Muscle layer of duodenum (tissue), 2 donors: ENCODE measurements at regions not wholly inside any gene's neighbourhood (a gene's known extent, or its start where the extent isn't known, plus 50 kb on each side); places are given as distances from the start of the nearest gene placed in this dataset.

Experiments used
- H3K27ac ChIP-seq: one replicate; pipeline ENCODE4 v1.7.0; 2013; ENCODE audit warnings: mild to moderate bottlenecking, low read length
- H3K27me3 ChIP-seq: one replicate; pipeline ENCODE4 v1.7.0; 2013; ENCODE audit warnings: low read depth, mild to moderate bottlenecking, control low read depth, low read length
- H3K36me3 ChIP-seq, 2 donors: one replicate each; pipeline ENCODE4 v1.7.0; 2013; ENCODE audit warnings: low read length in 2 of 2, control low read depth in 1 of 2, mild to moderate bottlenecking in 1 of 2; ENCODE audit not compliant: insufficient read depth in 2 of 2, control insufficient read depth in 1 of 2
- H3K4me1 ChIP-seq, 2 donors: one replicate each; pipeline ENCODE4 v1.7.0; 2013; ENCODE audit warnings: low read length in 2 of 2, mild to moderate bottlenecking in 2 of 2, control low read depth in 1 of 2, moderate library complexity in 1 of 2; ENCODE audit not compliant: insufficient read depth in 2 of 2, control insufficient read depth in 1 of 2
- H3K4me3 ChIP-seq, 2 donors: one replicate each; pipeline ENCODE4 v1.7.0; 2013; ENCODE audit warnings: low read length in 2 of 2, low read depth in 1 of 2, mild to moderate bottlenecking in 1 of 2
- H3K9me3 ChIP-seq, 2 donors: one replicate each; pipeline ENCODE4 v1.7.0; 2013; ENCODE audit warnings: low read length in 2 of 2, control low read depth in 1 of 2, mild to moderate bottlenecking in 1 of 2; ENCODE audit not compliant: control insufficient read depth in 1 of 2
- donor health status: healthy.

- no peaks in the 10 kb centered on the region for H3K36me3 ChIP-seq
- H3K4me3 ChIP-seq = no peak overlapping the region
- no peaks in the 10 kb centered on the region for H3K9me3 ChIP-seq
- H3K27me3 ChIP-seq = no peaks in the 10 kb centered on the region
- H3K27ac ChIP-seq = peak overlapping the region; percentile 37
- H3K4me1 ChIP-seq = peaks cover 15 to 48% of the 10 kb centered on the region in 2 donors
Observed at GRCh38 chr4:128386761-128387599, 99.4 kb upstream of the PGRMC2 start.

DNA sequence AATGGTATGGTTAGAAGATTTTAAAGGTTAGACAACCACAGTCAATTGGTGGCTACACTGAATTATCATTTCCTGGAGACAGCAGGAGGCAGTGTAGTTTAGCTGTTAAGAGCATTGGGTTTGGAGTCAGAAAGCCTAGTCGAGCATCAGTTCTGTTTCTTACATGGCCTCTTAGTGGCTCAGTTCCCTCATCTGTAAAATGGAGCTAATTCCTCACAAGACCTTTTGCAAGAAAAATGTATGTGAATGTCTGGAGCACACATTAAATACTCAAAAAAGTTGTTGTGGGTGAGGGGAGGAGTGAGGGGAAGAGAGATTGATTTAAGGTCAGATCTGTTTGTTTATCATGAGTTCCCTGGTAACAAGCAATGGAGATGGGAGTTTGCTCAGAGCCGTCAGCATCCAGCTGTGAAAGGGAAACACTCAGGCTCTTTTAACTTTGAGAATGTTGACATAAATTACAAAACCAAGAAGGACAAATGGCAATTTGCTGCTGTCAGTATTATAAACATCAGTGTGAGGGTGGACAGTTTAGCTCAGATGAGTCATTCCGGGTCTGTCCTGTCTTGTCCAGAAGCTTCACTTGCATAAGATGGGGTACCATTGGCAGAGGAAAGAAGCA, 98.2 kb upstream of the PGRMC2 start:
- peaks cover 15 to 48% of the 10 kb centered on the region in 2 donors for H3K4me1 ChIP-seq
- H3K27ac ChIP-seq = peak overlapping the region; percentile 37
- no peak overlapping the region for H3K4me3 ChIP-seq

DNA sequence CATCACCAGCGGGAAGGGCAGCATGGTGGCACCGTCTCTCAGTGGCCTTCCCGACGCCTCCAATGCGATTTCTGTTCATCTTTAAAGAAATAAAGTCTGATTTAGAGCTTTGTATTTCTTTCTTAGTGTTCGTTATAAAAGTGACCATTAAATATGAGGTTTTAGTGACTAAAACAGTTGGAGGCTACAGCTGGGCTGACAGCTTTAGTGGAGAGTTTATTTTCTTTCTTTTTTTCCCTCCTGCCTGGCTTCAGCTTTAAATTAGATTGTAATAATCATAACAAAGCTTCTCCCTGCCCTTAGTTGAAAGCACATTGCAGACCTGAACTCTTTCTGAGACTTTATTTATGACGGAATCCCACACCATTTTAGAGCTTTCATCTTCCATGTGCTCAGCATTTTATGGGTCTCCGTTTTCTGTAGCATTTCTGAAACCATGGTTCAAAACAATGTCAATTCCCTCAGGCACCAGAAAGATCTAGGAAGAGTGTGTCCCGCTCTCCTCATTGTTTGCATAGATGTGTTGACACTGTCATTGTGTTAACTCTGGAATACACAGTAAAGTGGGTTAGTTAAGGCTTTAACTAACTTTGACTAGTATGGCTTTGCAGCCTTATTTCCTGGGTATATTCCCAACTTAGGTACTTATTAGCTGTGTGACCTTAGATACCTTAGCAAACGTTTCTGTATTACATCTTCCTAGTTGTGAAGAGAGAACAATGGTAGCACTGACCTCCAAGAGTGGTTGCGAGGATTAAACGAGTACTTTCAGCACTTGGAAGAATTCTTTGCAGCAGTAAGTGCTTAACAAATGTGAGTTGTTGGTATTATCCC, 97.4 kb upstream of the PGRMC2 start:
- Histone ChIP-seq H3K4me1 (peaks cover 15 to 43% of the 10 kb centered on the region in 2 donors), H3K4me3 (no peak overlapping the region), H3K27me3 (no peaks in the 10 kb centered on the region), H3K9me3 (no peaks in the 10 kb centered on the region), H3K36me3 (no peaks in the 10 kb centered on the region), H3K27ac (peak overlapping the region; percentile 37)

More for the DNA sequence above, 98.2 kb upstream of the PGRMC2 start:
- Histone ChIP-seq H3K9me3 (no peaks in the 10 kb centered on the region), H3K36me3 (no peaks in the 10 kb centered on the region), H3K27me3 (no peaks in the 10 kb centered on the region)

- no peaks in the 10 kb centered on the region for H3K36me3 ChIP-seq
- H3K9me3 ChIP-seq = no peaks in the 10 kb centered on the region
- H3K27me3 ChIP-seq = no peaks in the 10 kb centered on the region
- H3K27ac ChIP-seq = no peak overlapping the region
- no peak overlapping the region for H3K4me3 ChIP-seq
- peaks cover 15 to 43% of the 10 kb centered on the region in 2 donors for H3K4me1 ChIP-seq
Observed at GRCh38 chr4:128384091-128384520, 96.5 kb upstream of the PGRMC2 start.

- Histone ChIP-seq H3K36me3 (no peaks in the 10 kb centered on the region), H3K4me1 (peaks cover 15 to 26% of the 10 kb centered on the region in 2 donors), H3K27me3 (no peaks in the 10 kb centered on the region), H3K4me3 (no peak overlapping the region), H3K9me3 (no peaks in the 10 kb centered on the region), H3K27ac (no peak overlapping the region)
Observed at GRCh38 chr4:128381748-128382559, 94.3 kb upstream of the PGRMC2 start.

DNA sequence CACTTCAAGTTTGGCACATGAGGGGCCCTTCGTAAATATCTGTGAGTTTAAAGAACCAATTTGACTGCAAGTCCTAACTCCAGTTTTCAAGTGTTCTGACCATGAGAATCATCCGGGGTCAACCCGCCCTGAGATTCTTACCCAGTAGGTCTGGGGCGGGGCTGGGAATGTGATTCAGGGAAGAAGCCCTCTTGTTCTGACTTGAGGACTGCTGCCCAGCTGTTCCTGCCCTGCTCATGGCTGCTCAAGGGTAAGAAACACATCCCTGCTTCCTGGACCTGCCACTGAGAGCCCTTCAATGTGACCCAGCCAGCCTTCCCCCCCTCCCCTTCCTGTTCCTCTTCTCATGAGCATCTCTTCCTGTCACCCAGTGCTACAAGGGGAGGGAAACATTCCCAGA, 92.7 kb upstream of the PGRMC2 start:
- Histone ChIP-seq H3K36me3 (no peaks in the 10 kb centered on the region), H3K27ac (no peak overlapping the region), H3K4me1 (peaks cover 2 to 10% of the 10 kb centered on the region in 2 donors), H3K27me3 (no peaks in the 10 kb centered on the region), H3K4me3 (no peak overlapping the region), H3K9me3 (no peaks in the 10 kb centered on the region)

- Histone ChIP-seq H3K27me3 (no peaks in the 10 kb centered on the region), H3K9me3 (no peaks in the 10 kb centered on the region), H3K27ac (no peak overlapping the region), H3K36me3 (no peaks in the 10 kb centered on the region), H3K4me3 (no peak overlapping the region), H3K4me1 (peaks cover 0 to 5% of the 10 kb centered on the region in 2 donors)
Observed at GRCh38 chr4:128379860-128380259, 92.2 kb upstream of the PGRMC2 start.

GRCh38 chr4:128378668-128379067, 91.1 kb upstream of the PGRMC2 start:
- Histone ChIP-seq H3K36me3 (no peaks in the 10 kb centered on the region), H3K27ac (no peak overlapping the region), H3K27me3 (no peaks in the 10 kb centered on the region), H3K4me1 (no peaks in the 10 kb centered on the region), H3K4me3 (no peak overlapping the region), H3K9me3 (no peaks in the 10 kb centered on the region)

- Histone ChIP-seq H3K27ac (no peak overlapping the region), H3K4me1 (no peaks in the 10 kb centered on the region), H3K27me3 (no peaks in the 10 kb centered on the region), H3K9me3 (no peaks in the 10 kb centered on the region), H3K36me3 (no peaks in the 10 kb centered on the region), H3K4me3 (no peak overlapping the region)
Observed at GRCh38 chr4:128376958-128377357, 89.3 kb upstream of the PGRMC2 start.

GRCh38 chr4:128376303-128376702, 88.7 kb upstream of the PGRMC2 start:
- no peak overlapping the region for H3K27ac ChIP-seq
- peaks cover 0 to under 1% of the 10 kb centered on the region in 2 donors for H3K4me1 ChIP-seq
- H3K36me3 ChIP-seq = no peaks in the 10 kb centered on the region
- H3K9me3 ChIP-seq = no peaks in the 10 kb centered on the region
- no peaks in the 10 kb centered on the region for H3K27me3 ChIP-seq
- H3K4me3 ChIP-seq = no peak overlapping the region
